ENCODE measurements at regions not wholly inside any gene's neighbourhood (a gene's known extent, or its start where the extent isn't known, plus 50 kb on each side); places are given as distances from the start of the nearest gene placed in this dataset.

DNA sequence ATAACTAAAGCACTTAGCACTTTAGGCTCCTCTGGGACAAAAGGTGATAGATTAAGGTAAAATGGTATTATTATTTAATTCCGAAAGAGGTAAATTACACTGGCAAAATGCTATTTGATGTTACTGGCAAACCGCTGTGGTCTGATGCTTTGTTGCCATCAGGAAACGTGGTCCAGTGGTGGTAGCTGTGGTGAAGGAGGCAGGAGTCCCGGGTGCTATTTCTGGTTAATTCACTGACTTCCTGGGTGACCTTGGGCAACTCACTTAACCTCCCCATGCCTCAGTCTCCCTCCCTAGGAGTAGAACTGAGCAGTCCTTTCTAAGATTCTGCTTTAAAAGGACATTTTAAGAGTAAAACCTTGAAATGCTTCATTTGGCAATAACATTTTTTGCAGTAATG is 233.4 kb downstream of the ZPLD1 start:
- no peak overlapping the region for H3K18ac ChIP-seq (ENCODE audit: extremely low read depth, low read length)
- H3K79me2 ChIP-seq (ENCODE audit: control insufficient read depth in 1 of 2, insufficient read depth in 2 of 2, low read length in 2 of 2): no peaks in the 10 kb centered on the region
- H2BK15ac ChIP-seq (ENCODE audit: low read length): no peak overlapping the region
- DNase-seq (ENCODE audit: low read depth in 1 of 2, low spot score in 2 of 2): no peak
- H3K4me1 ChIP-seq (replicated peaks in 1 of 4; ENCODE audit: control insufficient read depth in 3 of 4, insufficient read depth in 4 of 4, low read length in 3 of 4): no peaks in the 10 kb centered on the region
- H4K20me1 ChIP-seq (replicated peaks in 1 of 2; ENCODE audit: control insufficient read depth in 1 of 2, insufficient read depth in 2 of 2, low read length in 2 of 2): no peaks in the 10 kb centered on the region
- H2AFZ ChIP-seq (ENCODE audit: low read length): no peak overlapping the region
- no peak for TF ChIP-seq SAP30 (IDR thresholded peaks at IDR 0.05; ENCODE audit: insufficient read depth, insufficient replicate concordance, low read length)
- TF ChIP-seq, protein P1, sequence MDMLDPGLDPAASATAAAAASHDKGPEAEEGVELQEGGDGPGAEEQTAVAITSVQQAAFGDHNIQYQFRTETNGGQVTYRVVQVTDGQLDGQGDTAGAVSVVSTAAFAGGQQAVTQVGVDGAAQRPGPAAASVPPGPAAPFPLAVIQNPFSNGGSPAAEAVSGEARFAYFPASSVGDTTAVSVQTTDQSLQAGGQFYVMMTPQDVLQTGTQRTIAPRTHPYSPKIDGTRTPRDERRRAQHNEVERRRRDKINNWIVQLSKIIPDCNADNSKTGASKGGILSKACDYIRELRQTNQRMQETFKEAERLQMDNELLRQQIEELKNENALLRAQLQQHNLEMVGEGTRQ (IDR thresholded peaks at IDR 0.05; ENCODE audit: low read length): no peak
- TF ChIP-seq, protein P2, sequence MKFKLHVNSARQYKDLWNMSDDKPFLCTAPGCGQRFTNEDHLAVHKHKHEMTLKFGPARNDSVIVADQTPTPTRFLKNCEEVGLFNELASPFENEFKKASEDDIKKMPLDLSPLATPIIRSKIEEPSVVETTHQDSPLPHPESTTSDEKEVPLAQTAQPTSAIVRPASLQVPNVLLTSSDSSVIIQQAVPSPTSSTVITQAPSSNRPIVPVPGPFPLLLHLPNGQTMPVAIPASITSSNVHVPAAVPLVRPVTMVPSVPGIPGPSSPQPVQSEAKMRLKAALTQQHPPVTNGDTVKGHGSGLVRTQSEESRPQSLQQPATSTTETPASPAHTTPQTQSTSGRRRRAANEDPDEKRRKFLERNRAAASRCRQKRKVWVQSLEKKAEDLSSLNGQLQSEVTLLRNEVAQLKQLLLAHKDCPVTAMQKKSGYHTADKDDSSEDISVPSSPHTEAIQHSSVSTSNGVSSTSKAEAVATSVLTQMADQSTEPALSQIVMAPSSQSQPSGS (IDR thresholded peaks at IDR 0.05; ENCODE audit: low read length): no peak
- no peak for TF ChIP-seq TAF7 (optimal IDR thresholded peaks at IDR 0.05; ENCODE audit: borderline replicate concordance, low read depth, low read length)
- TF ChIP-seq RNF2 (IDR thresholded peaks at IDR 0.05; ENCODE audit: borderline replicate concordance, low read depth, low read length, missing control alignments, poor library complexity, severe bottlenecking): no peak
- TF ChIP-seq BCL11A (IDR thresholded peaks at IDR 0.05; ENCODE audit: low read depth in 2 of 2, low read length in 2 of 2): no peak
- no peak for TF ChIP-seq CTBP2 (IDR thresholded peaks at IDR 0.05; ENCODE audit: borderline replicate concordance, insufficient read depth, insufficient read length, low read length)
- no peak for TF ChIP-seq ZNF274 (IDR thresholded peaks at IDR 0.05; ENCODE audit: borderline replicate concordance, extremely low read depth, low read length)
- no peak for TF ChIP-seq SIN3A (conservative IDR thresholded peaks at IDR 0.05 in 1 of 2, IDR thresholded peaks at IDR 0.05 in 1 of 2; ENCODE audit: low read depth in 1 of 2, low read length in 2 of 2)
- H2BK120ac ChIP-seq (replicated peaks; ENCODE audit: low read depth, low read length): no peak overlapping the region
- FAIRE-seq: no peak
- H2BK12ac ChIP-seq (ENCODE audit: low read depth, low read length): no peak overlapping the region
- H4K91ac ChIP-seq (replicated peaks; ENCODE audit: insufficient read length, low read length): no peak overlapping the region
- no peak overlapping the region for H2BK20ac ChIP-seq (ENCODE audit: low read length)
- H2AK5ac ChIP-seq (ENCODE audit: low read depth, low read length): no peak overlapping the region
- H3K36me3 ChIP-seq (ENCODE audit: control insufficient read depth in 2 of 4, insufficient read depth in 4 of 4, low read length in 3 of 4): no peaks in the 10 kb centered on the region
- no peak overlapping the region for H3K27ac ChIP-seq (ENCODE audit: low read depth, low read length)
- H3K79me1 ChIP-seq (ENCODE audit: low read depth, low read length): no peaks in the 10 kb centered on the region
- no peak overlapping the region for H3K23ac ChIP-seq (ENCODE audit: insufficient read length)
- H3K4me3 ChIP-seq (ENCODE audit: extremely low read depth in 1 of 4, insufficient read depth in 2 of 4, low read depth in 3 of 4, low read length in 4 of 4): no peak overlapping the region
- H3K14ac ChIP-seq (ENCODE audit: insufficient read length): no peak overlapping the region
- no peaks in the 10 kb centered on the region for H3K27me3 ChIP-seq (replicated peaks in 1 of 4; ENCODE audit: control insufficient read depth in 3 of 4, extremely low read depth in 1 of 4, insufficient read depth in 3 of 4, low read length in 3 of 4)
- WGBS, 2 experiments (ENCODE audit: extremely low coverage in 1 of 2, insufficient coverage in 1 of 2, insufficient read length in 1 of 2, insufficient replicate concordance in 2 of 2, low coverage in 1 of 2, low lambda C conversion rate in 2 of 2, missing lambda C conversion rate in 1 of 2): 86% methylated on average over 4 of the region's 4 CpGs; no CpG with 5 or more reads in 1 of the 2 experiments
- H4K8ac ChIP-seq (ENCODE audit: extremely low read depth, insufficient read depth, low read length): no peak overlapping the region
- H3K4me2 ChIP-seq (ENCODE audit: insufficient read depth in 1 of 2, low read depth in 2 of 2, low read length in 2 of 2): no peak overlapping the region
- H3K23me2 ChIP-seq (ENCODE audit: low read depth, low read length): no peaks in the 10 kb centered on the region
- no peak overlapping the region for H3K9ac ChIP-seq (replicated peaks in 1 of 4; ENCODE audit: extremely low read depth in 1 of 4, low read depth in 3 of 4, low read length in 3 of 4)
- H3K4ac ChIP-seq (replicated peaks; ENCODE audit: insufficient read length, low read depth, low read length): no peak overlapping the region
- ChIA-PET POLR2A (ENCODE audit: partially characterized antibody) (no interaction called here), CTCF (ENCODE audit: partially characterized antibody) (interaction anchor here (1.0 kb wide), 1 partner anchor 72 kb away, joined by 3 read pairs; no protein-coding TSS in a partner anchor)
- no peak overlapping the region for H4K5ac ChIP-seq (ENCODE audit: insufficient read length, low read depth, low read length)
- no peaks in the 10 kb centered on the region for H3K9me3 ChIP-seq (ENCODE audit: insufficient read depth in 2 of 2, low read depth in 1 of 2, low read length in 1 of 2)
- no peak overlapping the region for H3K56ac ChIP-seq (replicated peaks; ENCODE audit: insufficient read length, low read depth, low read length)
- H2BK5ac ChIP-seq (ENCODE audit: low read depth, low read length): no peak overlapping the region
